NT2/D1 (cell line): ENCODE measurements at regions not wholly inside any gene's neighbourhood (a gene's known extent, or its start where the extent isn't known, plus 50 kb on each side); places are given as distances from the start of the nearest gene placed in this dataset.

Source experiments
- DNase-seq: peaks from one replicate; pipeline ENCODE4 v3.0.0-alpha.2; 2011; ENCODE audit warnings: low read depth, low spot score
- H3K27me3 ChIP-seq: 2 replicates; pipeline ENCODE4 v1.6.0; 2011; ENCODE audit warnings: mild to moderate bottlenecking; ENCODE audit not compliant: insufficient read length, insufficient read depth
- H3K36me3 ChIP-seq: 2 replicates; pipeline ENCODE4 v1.6.1; 2011; ENCODE audit warnings: mild to moderate bottlenecking, low read length, mixed read lengths; ENCODE audit not compliant: insufficient read depth, insufficient read length
- H3K4me1 ChIP-seq: 2 replicates; pipeline ENCODE4 v1.5.1; 2011; ENCODE audit not compliant: insufficient read depth, insufficient read length
- H3K4me3 ChIP-seq: 2 replicates; pipeline ENCODE4 v1.5.1; 2011; ENCODE audit warnings: low read depth; ENCODE audit not compliant: insufficient read length
- H3K9ac ChIP-seq: 2 replicates; pipeline ENCODE4 v1.6.0; 2011; ENCODE audit warnings: low read depth; ENCODE audit not compliant: insufficient read length
- H3K9me3 ChIP-seq: 2 replicates; pipeline ENCODE4 v1.5.1; 2011; ENCODE audit warnings: mild to moderate bottlenecking, low read length; ENCODE audit not compliant: insufficient read depth
- SUZ12 ChIP-seq: IDR thresholded peaks from 2 replicates; pipeline ENCODE4 v1.6.1; 2011; ENCODE audit not compliant: insufficient read length, insufficient read depth; ENCODE audit errors: extremely low read depth
- YY1 ChIP-seq: IDR thresholded peaks from 2 replicates; pipeline ENCODE4 v1.6.1; 2011; ENCODE audit not compliant: insufficient read length, insufficient read depth
- ZNF274 ChIP-seq: IDR thresholded peaks from 2 replicates; pipeline ENCODE4 v1.6.1; 2011; ENCODE audit warnings: mild to moderate bottlenecking, low read depth, low read length

DNA sequence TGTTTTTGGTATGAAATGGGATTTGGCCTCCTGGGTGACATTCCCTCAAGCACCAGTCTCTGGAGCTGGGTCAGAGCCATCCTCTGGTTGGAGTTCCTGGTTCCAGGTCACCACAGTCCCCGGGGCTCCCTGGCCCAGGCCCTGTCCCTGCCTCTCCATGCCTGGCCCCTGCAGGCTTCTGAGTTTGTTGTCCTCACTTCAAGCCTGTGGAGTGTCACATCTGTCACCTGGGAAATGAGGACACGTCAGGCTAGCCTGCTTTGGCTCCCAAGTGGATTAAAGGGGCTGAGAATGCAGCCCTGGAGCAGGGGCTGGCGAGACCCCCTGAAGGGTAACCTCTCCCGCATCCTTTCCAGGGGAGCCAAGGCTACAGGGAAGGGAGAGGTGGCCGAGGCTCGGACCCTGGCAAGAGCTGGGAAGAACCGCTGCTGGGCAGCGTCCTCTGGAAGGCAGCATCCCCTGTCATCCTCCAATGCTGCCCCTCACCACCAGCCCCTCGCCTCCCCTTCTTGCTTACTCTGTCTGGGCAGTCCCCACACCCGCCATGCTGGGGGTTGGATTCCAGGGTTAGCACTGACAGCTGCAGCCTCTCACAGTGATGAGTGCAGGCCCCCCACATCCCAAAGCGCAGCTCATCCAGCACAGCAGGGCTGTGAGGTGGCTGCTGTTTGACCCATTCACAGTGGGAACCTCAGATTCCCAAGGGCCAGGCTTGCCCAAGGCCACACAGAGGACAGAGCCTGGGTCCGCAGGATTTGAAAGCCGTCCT lies 75.5 kb upstream of the IQSEC1 start:
- no peak overlapping the region for H3K4me3 ChIP-seq
- H3K9me3 ChIP-seq, result no peaks in the 10 kb centered on the region
- peaks cover 4% of the 10 kb centered on the region for H3K4me1 ChIP-seq
- H3K36me3 ChIP-seq, result no peaks in the 10 kb centered on the region
- no peak for DNase-seq
- no peak overlapping the region for H3K9ac ChIP-seq
- TF ChIP-seq SUZ12 (no peak), ZNF274 (no peak)
- no peaks in the 10 kb centered on the region for H3K27me3 ChIP-seq

DNA sequence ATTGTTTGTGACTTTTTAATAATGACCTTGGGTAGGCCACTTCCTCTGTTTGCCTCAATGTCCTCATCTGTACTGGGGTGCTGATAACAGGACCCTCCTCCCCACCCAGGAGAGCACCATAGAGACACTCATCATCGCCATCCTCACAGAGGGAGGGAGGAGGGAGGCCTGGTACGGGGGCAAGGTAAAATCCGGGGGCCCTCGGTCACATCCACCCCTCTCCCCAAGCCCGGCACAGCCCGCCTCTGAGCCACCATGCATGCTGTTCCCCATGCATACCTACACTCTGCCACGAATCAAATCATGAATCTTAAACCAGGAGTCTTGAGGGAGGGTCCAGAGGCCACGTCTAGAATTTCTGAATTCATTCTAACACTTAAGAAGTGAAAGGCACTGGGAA lies 74.9 kb upstream of the IQSEC1 start:
- peaks cover 2% of the 10 kb centered on the region for H3K4me1 ChIP-seq
- TF ChIP-seq SUZ12 (no peak), ZNF274 (no peak), YY1 (no peak)
- H3K9ac ChIP-seq, result no peak overlapping the region
- DNase-seq, result no peak
- H3K4me3 ChIP-seq, result no peak overlapping the region
- no peaks in the 10 kb centered on the region for H3K9me3 ChIP-seq
- H3K36me3 ChIP-seq, result no peaks in the 10 kb centered on the region
- no peaks in the 10 kb centered on the region for H3K27me3 ChIP-seq

DNA sequence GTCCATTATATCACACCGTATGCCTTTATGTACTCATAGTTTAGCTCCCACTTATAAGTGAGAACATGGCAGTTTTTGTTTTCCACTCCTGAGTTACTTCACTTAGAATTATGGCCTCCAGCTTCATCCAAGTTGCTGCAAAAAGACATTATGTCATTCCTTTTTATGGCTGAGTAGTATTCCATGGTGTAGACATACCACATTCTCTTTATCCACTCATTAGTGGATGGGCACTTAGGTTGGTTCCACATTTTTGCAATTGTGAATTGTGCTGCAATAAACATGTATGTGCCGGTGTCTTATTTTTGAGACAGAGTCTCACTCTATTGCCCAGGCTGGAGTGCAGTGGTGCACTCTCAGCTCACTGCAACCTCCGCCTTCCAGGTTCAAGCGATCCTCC lies 74.1 kb upstream of the IQSEC1 start:
- H3K36me3 ChIP-seq, result no peaks in the 10 kb centered on the region
- H3K27me3 ChIP-seq, result no peaks in the 10 kb centered on the region
- DNase-seq, result no peak
- no peak for TF ChIP-seq YY1
- H3K4me1 ChIP-seq, result no peaks in the 10 kb centered on the region
- H3K4me3 ChIP-seq, result no peak overlapping the region
- no peaks in the 10 kb centered on the region for H3K9me3 ChIP-seq
- no peak overlapping the region for H3K9ac ChIP-seq

DNA sequence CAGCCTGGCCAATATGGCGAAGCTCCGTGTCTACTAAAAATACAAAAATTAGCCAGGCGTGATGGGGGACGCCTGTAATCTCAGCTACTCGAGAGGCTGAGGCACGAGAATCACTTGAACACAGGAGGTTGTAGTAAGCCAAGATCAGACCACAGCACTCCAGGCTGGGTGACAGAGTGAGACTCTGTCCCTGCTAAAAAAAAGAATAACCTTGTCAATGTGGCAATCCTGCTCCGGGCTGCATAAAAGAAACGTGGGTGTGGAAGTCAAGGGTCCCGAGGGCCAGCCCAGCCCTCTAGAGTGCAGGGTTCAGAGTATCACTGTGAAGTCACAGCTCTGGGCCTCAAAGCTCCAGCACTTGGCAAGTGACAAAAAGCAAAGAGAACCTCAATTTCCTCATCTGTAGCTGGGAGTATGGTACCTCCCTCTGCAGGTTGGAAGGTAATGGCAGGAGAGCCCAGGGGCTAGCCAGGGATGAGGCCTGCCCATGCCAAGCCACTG lies 73.5 kb upstream of the IQSEC1 start:
- no peak for DNase-seq
- no peaks in the 10 kb centered on the region for H3K4me1 ChIP-seq
- H3K9ac ChIP-seq, result no peak overlapping the region
- H3K9me3 ChIP-seq, result no peaks in the 10 kb centered on the region
- no peaks in the 10 kb centered on the region for H3K27me3 ChIP-seq
- TF ChIP-seq SUZ12, result no peak
- no peak for TF ChIP-seq YY1
- no peak for TF ChIP-seq ZNF274
- no peaks in the 10 kb centered on the region for H3K36me3 ChIP-seq
- H3K4me3 ChIP-seq, result no peak overlapping the region

DNA sequence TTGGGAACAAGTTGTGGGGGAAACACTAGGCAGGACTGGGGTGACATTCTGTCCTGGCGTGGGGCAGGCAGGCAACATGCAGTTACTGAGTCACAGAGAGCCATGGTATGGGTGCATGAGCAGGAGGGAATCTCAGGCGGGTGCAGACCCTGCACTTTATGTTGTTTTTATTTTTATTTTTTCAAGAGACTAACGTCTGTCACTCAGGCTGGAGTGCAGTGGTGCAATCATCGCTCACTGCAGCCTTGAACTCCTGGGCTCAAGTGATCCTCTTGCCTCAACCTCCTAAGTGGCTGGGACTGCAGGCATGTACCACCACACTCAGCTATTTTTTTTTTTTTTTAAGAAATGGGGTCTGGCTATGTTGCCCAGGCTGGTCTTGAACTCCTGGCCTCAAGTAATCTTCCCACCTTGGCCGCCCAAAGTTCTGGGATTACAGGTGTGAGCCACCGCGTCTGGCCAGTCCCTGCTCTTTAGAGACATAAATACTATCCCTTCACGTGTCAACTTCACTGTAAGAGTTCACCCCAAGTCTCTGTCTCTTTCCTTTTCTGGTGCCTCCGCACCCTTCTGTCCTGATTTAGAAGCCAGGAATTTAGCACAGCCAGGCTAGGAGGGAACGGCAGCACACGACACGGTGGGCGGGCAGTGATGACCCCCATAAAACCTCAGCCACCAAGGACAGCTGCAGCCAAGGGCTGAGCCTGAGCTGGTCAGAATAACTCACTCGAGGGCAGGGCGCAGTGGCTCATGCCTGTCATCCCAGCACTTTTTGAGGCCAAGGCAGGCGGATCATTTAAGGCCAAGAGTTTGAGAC lies 72.8 kb upstream of the IQSEC1 start:
- TF ChIP-seq ZNF274, result no peak
- TF ChIP-seq SUZ12, result no peak
- no peak for TF ChIP-seq YY1
- H3K9ac ChIP-seq, result no peak overlapping the region
- H3K27me3 ChIP-seq, result no peaks in the 10 kb centered on the region
- H3K4me1 ChIP-seq, result no peaks in the 10 kb centered on the region
- no peak for DNase-seq
- H3K36me3 ChIP-seq, result no peaks in the 10 kb centered on the region
- H3K4me3 ChIP-seq, result no peak overlapping the region
- no peaks in the 10 kb centered on the region for H3K9me3 ChIP-seq

DNA sequence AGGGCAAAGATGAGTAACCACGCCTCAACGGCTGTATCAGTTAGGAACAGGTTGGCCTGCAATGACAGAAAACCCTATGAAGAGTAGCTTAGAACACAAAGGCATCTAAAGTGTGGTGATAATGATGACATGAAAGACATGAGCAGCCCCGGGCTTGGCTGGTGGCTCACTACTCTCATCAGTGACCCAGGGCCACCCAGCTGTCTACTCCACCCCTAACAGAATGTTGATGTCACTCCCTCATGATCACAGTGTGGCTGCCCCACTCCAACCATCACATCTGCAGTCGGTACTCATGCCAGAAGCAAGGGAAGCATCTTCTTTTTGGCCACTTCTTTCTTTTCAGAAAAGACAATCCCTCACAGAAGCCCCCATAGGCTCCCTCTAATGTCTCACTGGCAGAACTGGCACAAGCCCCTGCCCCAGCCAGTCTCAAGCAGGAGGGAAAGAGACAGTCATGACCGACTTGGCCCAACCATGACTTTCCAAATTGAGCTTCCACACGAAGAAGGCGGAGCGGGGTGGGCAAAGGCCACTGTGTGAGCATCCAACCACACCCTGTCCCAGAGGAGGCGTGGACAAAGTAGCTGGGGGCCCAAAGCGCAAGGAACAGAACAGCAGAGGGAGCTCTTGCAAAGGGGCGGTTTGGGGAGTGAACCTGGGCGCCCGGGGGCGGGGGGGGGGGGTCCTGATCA lies 72.0 kb upstream of the IQSEC1 start:
- Histone ChIP-seq H3K4me3 (no peak overlapping the region), H3K36me3 (no peaks in the 10 kb centered on the region), H3K27me3 (no peaks in the 10 kb centered on the region), H3K9me3 (no peaks in the 10 kb centered on the region), H3K4me1 (no peaks in the 10 kb centered on the region), H3K9ac (no peak overlapping the region)
- no peak for TF ChIP-seq YY1
- no peak for TF ChIP-seq SUZ12
- TF ChIP-seq ZNF274, result no peak
- no peak for DNase-seq
